ENCODE measurements at regions not wholly inside any gene's neighbourhood (a gene's known extent, or its start where the extent isn't known, plus 50 kb on each side); places are given as distances from the start of the nearest gene placed in this dataset.

- Histone ChIP-seq H3K27ac (ENCODE audit: control insufficient read depth, insufficient read depth, low read length) (no peak overlapping the region), H4K20me1 (ENCODE audit: control insufficient read depth, extremely low read depth, insufficient read depth, low read length) (no peaks in the 10 kb centered on the region), H3K4me1 (ENCODE audit: control insufficient read depth, extremely low read depth, insufficient read depth, low read length) (peaks cover 49% of the 10 kb centered on the region), H3K4me2 (ENCODE audit: control insufficient read depth, extremely low read depth, insufficient read depth, low read depth, low read length) (no peak overlapping the region), H3K9me1 (ENCODE audit: control insufficient read depth, extremely low read depth, insufficient read depth, low read length) (no peaks in the 10 kb centered on the region), H3K4me3 (ENCODE audit: control insufficient read depth in 2 of 3, extremely low read depth in 1 of 3, insufficient read depth in 2 of 3, low read depth in 1 of 3, low read length in 3 of 3) (no peak overlapping the region), H2AFZ (ENCODE audit: control insufficient read depth, low read length) (no peak overlapping the region), H3K36me3 (ENCODE audit: control insufficient read depth in 2 of 2, extremely low read depth in 1 of 2, insufficient read depth in 2 of 2, low read length in 2 of 2) (no peaks in the 10 kb centered on the region), H3K27me3 (ENCODE audit: control insufficient read depth, extremely low read depth, insufficient read depth, low read length) (no peaks in the 10 kb centered on the region), H3K79me2 (ENCODE audit: control insufficient read depth, insufficient read depth, low read length) (no peaks in the 10 kb centered on the region), H3K9me3 (ENCODE audit: control insufficient read depth, low read depth, low read length) (no peaks in the 10 kb centered on the region), H3K9ac (ENCODE audit: control insufficient read depth, extremely low read depth, insufficient read depth, low read length) (no peak overlapping the region)
- TF ChIP-seq, protein P1, sequence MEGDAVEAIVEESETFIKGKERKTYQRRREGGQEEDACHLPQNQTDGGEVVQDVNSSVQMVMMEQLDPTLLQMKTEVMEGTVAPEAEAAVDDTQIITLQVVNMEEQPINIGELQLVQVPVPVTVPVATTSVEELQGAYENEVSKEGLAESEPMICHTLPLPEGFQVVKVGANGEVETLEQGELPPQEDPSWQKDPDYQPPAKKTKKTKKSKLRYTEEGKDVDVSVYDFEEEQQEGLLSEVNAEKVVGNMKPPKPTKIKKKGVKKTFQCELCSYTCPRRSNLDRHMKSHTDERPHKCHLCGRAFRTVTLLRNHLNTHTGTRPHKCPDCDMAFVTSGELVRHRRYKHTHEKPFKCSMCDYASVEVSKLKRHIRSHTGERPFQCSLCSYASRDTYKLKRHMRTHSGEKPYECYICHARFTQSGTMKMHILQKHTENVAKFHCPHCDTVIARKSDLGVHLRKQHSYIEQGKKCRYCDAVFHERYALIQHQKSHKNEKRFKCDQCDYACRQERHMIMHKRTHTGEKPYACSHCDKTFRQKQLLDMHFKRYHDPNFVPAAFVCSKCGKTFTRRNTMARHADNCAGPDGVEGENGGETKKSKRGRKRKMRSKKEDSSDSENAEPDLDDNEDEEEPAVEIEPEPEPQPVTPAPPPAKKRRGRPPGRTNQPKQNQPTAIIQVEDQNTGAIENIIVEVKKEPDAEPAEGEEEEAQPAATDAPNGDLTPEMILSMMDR (optimal IDR thresholded peaks at IDR 0.05 in 1 of 3, IDR thresholded peaks at IDR 0.05 in 1 of 3, conservative IDR thresholded peaks at IDR 0.05 in 1 of 3; ENCODE audit: extremely low read depth in 1 of 3, insufficient read depth in 2 of 3, low read length in 3 of 3): no peak
- no peak for TF ChIP-seq EZH2 (IDR thresholded peaks at IDR 0.05; ENCODE audit: low read length)
- DNase-seq (ENCODE audit: low read depth, low spot score) (no peak), FAIRE-seq (no peak)
- dilution Hi-C loops (cut with MboI; ENCODE audit: extremely low pct_ligation_motif_present, low sequenced_read_pairs): no loop called here
Observed at GRCh38 chr11:121933694-121934093, 182.3 kb downstream of the BLID start.

DNA sequence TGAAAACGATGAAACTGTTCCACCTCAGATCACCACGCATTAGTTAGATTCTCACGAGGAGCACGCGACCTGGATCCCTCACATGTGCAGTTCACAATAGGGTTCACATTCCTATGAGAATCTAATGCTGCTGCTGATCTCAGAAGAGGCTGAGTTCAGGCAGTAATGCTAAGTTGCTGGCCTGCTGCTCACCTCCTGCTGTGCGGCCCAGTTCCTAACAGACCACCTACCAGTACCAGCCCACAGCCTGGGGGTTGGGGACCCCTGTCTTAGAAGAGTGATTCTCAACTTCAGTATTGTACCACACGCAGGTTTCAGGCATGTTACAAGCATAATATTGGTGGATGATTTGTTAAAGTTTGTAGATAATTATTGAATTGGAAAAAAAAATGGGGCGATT is 182.7 kb downstream of the BLID start:
- FAIRE-seq: peak; percentile 41
- H3K4me2 ChIP-seq (ENCODE audit: control insufficient read depth, extremely low read depth, insufficient read depth, low read depth, low read length): no peak overlapping the region

More for the DNA sequence above, 182.7 kb downstream of the BLID start:
- no peak overlapping the region for H3K4me3 ChIP-seq (ENCODE audit: control insufficient read depth in 2 of 3, extremely low read depth in 1 of 3, insufficient read depth in 2 of 3, low read depth in 1 of 3, low read length in 3 of 3)
- DNase-seq (ENCODE audit: low read depth, low spot score): no peak
- no peak overlapping the region for H2AFZ ChIP-seq (ENCODE audit: control insufficient read depth, low read length)
- no peaks in the 10 kb centered on the region for H4K20me1 ChIP-seq (ENCODE audit: control insufficient read depth, extremely low read depth, insufficient read depth, low read length)
- H3K9me1 ChIP-seq (ENCODE audit: control insufficient read depth, extremely low read depth, insufficient read depth, low read length): no peaks in the 10 kb centered on the region
- H3K79me2 ChIP-seq (ENCODE audit: control insufficient read depth, insufficient read depth, low read length): no peaks in the 10 kb centered on the region
- dilution Hi-C loops (cut with MboI; ENCODE audit: extremely low pct_ligation_motif_present, low sequenced_read_pairs): no loop called here
- TF ChIP-seq, protein P1 (optimal IDR thresholded peaks at IDR 0.05 in 1 of 3, IDR thresholded peaks at IDR 0.05 in 1 of 3, conservative IDR thresholded peaks at IDR 0.05 in 1 of 3; ENCODE audit: extremely low read depth in 1 of 3, insufficient read depth in 2 of 3, low read length in 3 of 3): no peak
- no peak for TF ChIP-seq EZH2 (IDR thresholded peaks at IDR 0.05; ENCODE audit: low read length)
- no peaks in the 10 kb centered on the region for H3K36me3 ChIP-seq (ENCODE audit: control insufficient read depth in 2 of 2, extremely low read depth in 1 of 2, insufficient read depth in 2 of 2, low read length in 2 of 2)
- no peaks in the 10 kb centered on the region for H3K9me3 ChIP-seq (ENCODE audit: control insufficient read depth, low read depth, low read length)
- H3K4me1 ChIP-seq (ENCODE audit: control insufficient read depth, extremely low read depth, insufficient read depth, low read length): peaks cover 45% of the 10 kb centered on the region
- no peak overlapping the region for H3K9ac ChIP-seq (ENCODE audit: control insufficient read depth, extremely low read depth, insufficient read depth, low read length)
- H3K27ac ChIP-seq (ENCODE audit: control insufficient read depth, insufficient read depth, low read length): peak overlapping the region; percentile 28
- H3K27me3 ChIP-seq (ENCODE audit: control insufficient read depth, extremely low read depth, insufficient read depth, low read length): no peaks in the 10 kb centered on the region

Data from keratinocyte (primary cell).